Esophagus muscularis mucosa (tissue), 4 donors: ENCODE measurements at regions not wholly inside any gene's neighbourhood (a gene's known extent, or its start where the extent isn't known, plus 50 kb on each side); places are given as distances from the start of the nearest gene placed in this dataset.

Source experiments
- EP300 ChIP-seq: sonication (generic); formaldehyde crosslinking; IDR thresholded peaks from one replicate; pipeline ENCODE4 v1.6.1; 2017; ENCODE audit warnings: antibody characterized with exemption
- POLR2A ChIP-seq: fragments of 450-650 bp; IDR thresholded peaks from one replicate; pipeline ENCODE4 v1.6.1; 2017; ENCODE audit warnings: antibody characterized with exemption, moderate library complexity, mild to moderate bottlenecking, low read depth
- POLR2AphosphoS5 ChIP-seq, 2 donors: sonication (generic); formaldehyde crosslinking; IDR thresholded peaks; one replicate each; pipeline ENCODE4 v1.6.1; 2017; ENCODE audit warnings: antibody characterized with exemption in 2 of 2
- TF ChIP-seq, protein P1 (sequence below), 3 experiments: fragments of 200-600 bp in 2 of 3; fragments of 450-650 bp in 1 of 3; sonication (generic) in 2 of 3; IDR thresholded peaks; one replicate each; pipeline ENCODE4 v1.5.1; 2017 to 2019; ENCODE audit warnings: antibody characterized with exemption in 3 of 3, mild to moderate bottlenecking in 2 of 3, moderate library complexity in 1 of 3

DNA sequence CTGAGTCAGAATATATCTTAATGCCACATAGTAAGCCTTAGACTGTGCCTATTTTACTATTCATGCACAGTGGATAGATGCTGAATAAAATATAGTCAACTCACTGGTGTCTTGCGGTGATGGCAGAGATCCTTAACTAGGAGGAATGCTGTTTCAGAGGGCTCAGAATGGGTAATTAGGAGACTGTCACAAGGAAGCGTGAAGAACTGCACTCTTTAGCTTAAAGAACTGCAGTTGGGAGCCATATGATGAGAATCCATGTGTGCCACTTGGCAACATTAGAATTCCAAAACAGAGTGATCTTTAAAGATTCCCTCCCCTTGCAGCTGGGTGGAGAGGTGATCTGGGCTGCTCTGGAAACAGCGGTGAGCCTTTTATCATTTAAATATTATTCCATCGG is 357.6 kb downstream of the MCTP2 start:
- TF ChIP-seq POLR2A (no peak), EP300 (no peak), POLR2AphosphoS5 (IDR thresholded peaks at IDR 0.05) (no peak)
- TF ChIP-seq, protein P1, sequence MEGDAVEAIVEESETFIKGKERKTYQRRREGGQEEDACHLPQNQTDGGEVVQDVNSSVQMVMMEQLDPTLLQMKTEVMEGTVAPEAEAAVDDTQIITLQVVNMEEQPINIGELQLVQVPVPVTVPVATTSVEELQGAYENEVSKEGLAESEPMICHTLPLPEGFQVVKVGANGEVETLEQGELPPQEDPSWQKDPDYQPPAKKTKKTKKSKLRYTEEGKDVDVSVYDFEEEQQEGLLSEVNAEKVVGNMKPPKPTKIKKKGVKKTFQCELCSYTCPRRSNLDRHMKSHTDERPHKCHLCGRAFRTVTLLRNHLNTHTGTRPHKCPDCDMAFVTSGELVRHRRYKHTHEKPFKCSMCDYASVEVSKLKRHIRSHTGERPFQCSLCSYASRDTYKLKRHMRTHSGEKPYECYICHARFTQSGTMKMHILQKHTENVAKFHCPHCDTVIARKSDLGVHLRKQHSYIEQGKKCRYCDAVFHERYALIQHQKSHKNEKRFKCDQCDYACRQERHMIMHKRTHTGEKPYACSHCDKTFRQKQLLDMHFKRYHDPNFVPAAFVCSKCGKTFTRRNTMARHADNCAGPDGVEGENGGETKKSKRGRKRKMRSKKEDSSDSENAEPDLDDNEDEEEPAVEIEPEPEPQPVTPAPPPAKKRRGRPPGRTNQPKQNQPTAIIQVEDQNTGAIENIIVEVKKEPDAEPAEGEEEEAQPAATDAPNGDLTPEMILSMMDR (IDR thresholded peaks at IDR 0.05), result no peak
